Keratinocyte (primary cell): ENCODE measurements at regions not wholly inside any gene's neighbourhood (a gene's known extent, or its start where the extent isn't known, plus 50 kb on each side); places are given as distances from the start of the nearest gene placed in this dataset.

Experiments used
- CTCF ChIP-seq, 3 experiments: IDR thresholded peaks in 1 of 3; conservative IDR thresholded peaks in 1 of 3; optimal IDR thresholded peaks in 1 of 3; 2 replicates in 2 of 3; 3 replicates in 1 of 3; pipeline versions ENCODE3 to v1.5.1; 2011; ENCODE audit warnings: low read length in 3 of 3, mild to moderate bottlenecking in 3 of 3, moderate library complexity in 2 of 3, control low read depth in 1 of 3, inconsistent platforms in 1 of 3; ENCODE audit not compliant: insufficient read depth in 2 of 3; ENCODE audit errors: extremely low read depth in 1 of 3
- EZH2 ChIP-seq: IDR thresholded peaks from one replicate; pipeline ENCODE4 v1.6.1; 2012; ENCODE audit warnings: inconsistent platforms, mild to moderate bottlenecking, low read length, moderate library complexity

- no peak for TF ChIP-seq CTCF (optimal IDR thresholded peaks at IDR 0.05 in 1 of 3, IDR thresholded peaks at IDR 0.05 in 1 of 3, conservative IDR thresholded peaks at IDR 0.05 in 1 of 3; ENCODE audit: extremely low read depth in 1 of 3, insufficient read depth in 2 of 3, low read length in 3 of 3)
- no peak for TF ChIP-seq EZH2
These were observed 546.9 kb downstream of the IGSF11 start for GRCh38 chr3:118487734-118488133.
